NCI-H748 (cell line): ENCODE measurements at regions not wholly inside any gene's neighbourhood (a gene's known extent, or its start where the extent isn't known, plus 50 kb on each side); places are given as distances from the start of the nearest gene placed in this dataset.

Source experiments
- DNase-seq: peaks from one replicate; lab custom pipeline; 2025; ENCODE audit not compliant: unreplicated experiment; lab: John Stamatoyannopoulos, UW

DNA sequence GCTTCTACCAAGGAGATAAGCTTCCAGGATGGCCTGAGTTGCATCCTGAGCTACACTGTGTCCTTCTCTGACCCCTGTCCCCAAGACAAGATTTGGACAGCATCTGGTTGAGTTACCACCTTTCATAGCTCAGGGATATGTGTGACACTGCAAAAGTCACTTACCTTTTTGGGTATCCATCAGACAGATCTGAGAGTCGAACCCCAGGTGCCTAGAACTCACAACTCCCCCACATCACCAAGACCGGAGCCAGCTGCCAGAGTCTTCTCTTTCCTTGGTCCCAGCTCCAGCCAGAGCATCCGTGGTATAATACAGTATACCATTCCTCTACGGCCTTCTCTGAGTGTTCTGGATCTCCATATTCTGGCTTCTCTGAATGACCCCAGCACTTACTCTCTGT, 133.0 kb downstream of the CD83 start:
- no peak for DNase-seq

- no peak for DNase-seq
Observed at GRCh38 chr6:14252271-14252850, 134.8 kb downstream of the CD83 start.

DNA sequence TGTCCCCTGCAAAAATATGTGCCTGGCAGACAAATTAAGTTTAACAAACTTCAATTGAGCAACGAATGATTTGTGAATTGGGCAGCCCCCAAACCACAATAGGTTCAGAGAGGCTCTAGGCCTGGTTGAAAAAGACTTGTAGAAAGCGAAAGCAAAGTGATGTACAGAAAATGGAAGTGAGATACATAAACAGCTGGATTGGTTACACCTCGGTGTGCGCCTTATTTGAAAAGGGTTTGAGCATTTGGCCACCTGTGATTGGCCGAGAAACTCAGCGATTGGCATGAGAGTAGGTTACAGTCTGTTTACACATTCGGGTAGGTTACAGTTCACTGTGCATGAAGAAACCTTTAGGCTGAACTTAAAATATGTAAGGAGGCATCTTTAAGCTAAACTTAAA, 136.9 kb downstream of the CD83 start:
- no peak for DNase-seq

DNA sequence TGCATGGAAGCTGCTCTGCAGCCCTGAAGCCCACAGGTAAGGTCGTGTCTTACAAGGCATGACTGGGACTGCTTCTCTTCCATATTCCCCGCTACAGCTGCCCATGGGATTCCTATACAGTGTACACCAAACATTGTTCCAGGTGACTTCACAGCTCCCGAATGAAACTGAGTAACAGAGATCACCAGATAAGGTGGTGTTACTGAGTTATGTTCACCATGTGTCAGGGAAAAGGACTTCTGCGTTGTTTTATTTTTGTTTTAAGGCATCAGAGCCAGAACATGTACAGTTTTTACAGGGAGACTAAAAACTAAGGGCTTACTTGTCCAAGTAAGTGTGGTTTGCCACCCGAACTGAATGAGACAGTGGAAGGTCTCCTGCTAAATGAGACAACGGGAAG, 138.3 kb downstream of the CD83 start:
- DNase-seq: no peak

GRCh38 chr6:14258117-14258516, 140.5 kb downstream of the CD83 start:
- no peak for DNase-seq

- DNase-seq: peak; percentile 54
Observed at GRCh38 chr6:14258695-14259593, 141.4 kb downstream of the CD83 start.

DNA sequence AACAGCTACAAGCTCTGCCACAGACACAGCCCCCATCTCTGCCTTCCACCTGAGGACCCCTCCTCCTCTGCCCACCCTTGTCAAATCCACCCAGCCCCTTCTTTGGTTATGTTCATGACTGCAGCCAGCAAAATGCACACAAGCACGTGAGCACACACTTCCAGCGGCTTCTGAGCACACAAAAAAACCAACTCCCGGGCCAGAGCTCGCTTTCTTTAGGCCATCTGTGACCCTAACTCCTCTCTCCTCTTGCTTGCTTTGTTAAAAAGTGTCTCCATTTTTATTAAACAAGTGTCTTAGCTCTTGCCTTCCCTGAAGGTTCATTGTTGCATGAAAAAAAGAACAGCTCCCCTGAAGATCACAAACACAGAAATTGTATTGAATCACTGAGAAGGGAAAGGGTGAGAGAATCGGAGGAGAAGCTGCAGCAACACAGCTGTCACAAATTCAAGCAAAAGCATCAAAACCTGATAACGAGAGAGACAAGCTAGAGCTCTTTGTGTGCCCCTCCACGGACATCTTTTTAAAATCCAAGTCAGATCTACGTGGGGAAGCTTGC, 142.1 kb downstream of the CD83 start:
- DNase-seq: no peak

DNA sequence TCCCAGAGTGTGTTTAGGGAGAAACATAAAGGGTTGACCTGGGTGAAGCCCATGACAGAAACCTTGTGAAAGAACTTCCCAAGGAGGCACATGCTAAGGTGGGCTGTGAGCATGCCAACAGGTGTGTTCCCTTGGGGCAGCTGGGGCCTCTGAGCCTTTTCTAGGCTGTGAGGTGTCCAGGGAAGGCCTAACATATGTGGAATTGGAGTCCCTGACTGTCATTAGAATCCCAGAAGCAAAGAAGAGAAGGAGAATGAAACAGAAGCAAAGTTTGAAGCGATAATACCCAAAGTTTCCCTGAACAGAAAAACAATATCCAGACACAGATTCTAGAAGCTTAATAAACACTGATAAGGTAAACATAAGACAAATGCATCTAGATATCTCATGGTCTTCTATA, 143.3 kb downstream of the CD83 start:
- DNase-seq: no peak

- no peak for DNase-seq
Observed at GRCh38 chr6:14263881-14264424, 146.4 kb downstream of the CD83 start.

- no peak for DNase-seq
Observed at GRCh38 chr6:14265049-14266021, 147.8 kb downstream of the CD83 start.

GRCh38 chr6:14266266-14266665, 148.7 kb downstream of the CD83 start:
- DNase-seq: no peak

DNA sequence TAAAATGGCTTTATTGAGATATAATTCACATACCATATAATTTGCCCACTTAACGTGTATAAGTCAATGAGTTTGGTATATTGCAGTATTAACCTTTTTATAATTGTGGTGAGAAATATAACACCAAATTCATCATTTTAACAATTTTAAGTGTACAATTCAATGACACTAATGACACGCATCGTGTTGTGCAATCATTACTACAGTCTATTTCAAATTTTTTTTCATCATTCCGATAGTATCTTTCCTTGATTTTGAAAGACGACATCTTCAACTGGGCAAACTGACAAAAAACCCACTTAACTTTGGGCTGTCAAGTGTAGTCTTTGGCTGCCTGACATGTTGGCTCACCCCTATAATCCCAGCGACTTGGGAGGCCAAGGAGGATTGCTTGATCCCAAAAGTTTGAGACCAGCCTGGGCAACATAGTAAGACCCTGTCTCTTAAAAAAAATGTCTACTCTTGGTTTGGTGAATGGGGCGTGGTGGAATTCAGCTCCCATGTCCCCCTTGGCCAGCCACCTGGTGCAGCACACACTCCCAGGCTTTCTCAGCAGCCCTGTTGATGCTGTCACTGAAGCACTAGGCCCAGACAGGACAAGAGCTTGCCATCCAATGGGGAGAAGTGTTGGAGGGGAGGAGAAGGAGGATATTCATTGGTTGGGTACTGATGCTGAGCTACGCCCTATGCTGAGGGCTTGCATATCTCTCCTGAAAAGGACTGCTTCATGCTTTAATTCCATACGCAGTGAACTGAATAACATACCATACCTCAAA, 150.5 kb downstream of the CD83 start:
- DNase-seq: no peak

- DNase-seq: no peak
Observed at GRCh38 chr6:14269436-14269835, 151.9 kb downstream of the CD83 start.

- no peak for DNase-seq
Observed at GRCh38 chr6:14270142-14270893, 152.7 kb downstream of the CD83 start.

- DNase-seq: no peak
Observed at GRCh38 chr6:14270925-14271788, 153.6 kb downstream of the CD83 start.

- no peak for DNase-seq
Observed at GRCh38 chr6:14271789-14272736, 154.5 kb downstream of the CD83 start.

DNA sequence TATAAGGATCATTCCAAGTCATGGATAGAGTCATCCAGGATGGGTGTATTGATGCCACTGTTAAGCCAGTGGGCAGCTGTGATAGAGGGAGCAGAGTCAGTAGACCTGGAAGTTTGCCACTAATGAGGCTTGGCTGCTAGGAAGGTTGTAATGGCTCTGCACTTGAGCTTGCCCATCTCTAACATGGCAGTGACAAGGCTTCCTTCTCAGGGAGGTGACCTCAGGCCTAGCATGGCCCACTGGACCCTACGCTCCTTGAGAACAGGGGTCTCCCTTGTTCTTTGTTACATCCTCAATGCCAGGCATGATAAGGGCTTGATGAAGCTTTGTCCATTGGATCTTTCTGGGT, 155.1 kb downstream of the CD83 start:
- no peak for DNase-seq
